ENCODE measurements at regions not wholly inside any gene's neighbourhood (a gene's known extent, or its start where the extent isn't known, plus 50 kb on each side); places are given as distances from the start of the nearest gene placed in this dataset.

DNA sequence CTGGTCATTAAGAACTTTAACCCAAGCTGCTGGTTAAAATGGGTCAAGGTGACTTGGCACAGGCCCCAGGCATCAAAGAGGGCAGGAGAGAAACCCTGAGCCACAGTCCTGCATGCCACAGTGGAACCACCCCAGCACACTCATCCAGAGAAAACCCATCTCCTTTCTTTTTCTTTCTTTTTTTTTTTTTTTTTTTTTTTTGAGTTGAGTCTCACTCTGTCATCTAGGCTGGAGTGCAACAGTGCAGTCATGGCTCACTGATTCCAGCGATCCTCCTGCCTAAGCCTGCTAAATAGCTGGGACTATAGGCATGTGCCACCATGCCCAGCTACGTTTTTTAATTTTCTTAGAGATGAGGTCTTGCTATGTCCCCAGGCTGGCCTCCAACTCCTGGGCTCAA lies 109.2 kb upstream of the RAB4A start:
- Histone ChIP-seq H3K27me3 (replicated peaks; ENCODE audit: control insufficient read depth, insufficient read depth, low read length) (peaks cover 1% of the 10 kb centered on the region; the same call in 1 of the 2 replicates), H3K4me3 (replicated peaks; ENCODE audit: low read depth, low read length) (no peak overlapping the region), H3K36me3 (ENCODE audit: control insufficient read depth, insufficient read depth, low read length) (no peaks in the 10 kb centered on the region)
- TF ChIP-seq, protein P1, sequence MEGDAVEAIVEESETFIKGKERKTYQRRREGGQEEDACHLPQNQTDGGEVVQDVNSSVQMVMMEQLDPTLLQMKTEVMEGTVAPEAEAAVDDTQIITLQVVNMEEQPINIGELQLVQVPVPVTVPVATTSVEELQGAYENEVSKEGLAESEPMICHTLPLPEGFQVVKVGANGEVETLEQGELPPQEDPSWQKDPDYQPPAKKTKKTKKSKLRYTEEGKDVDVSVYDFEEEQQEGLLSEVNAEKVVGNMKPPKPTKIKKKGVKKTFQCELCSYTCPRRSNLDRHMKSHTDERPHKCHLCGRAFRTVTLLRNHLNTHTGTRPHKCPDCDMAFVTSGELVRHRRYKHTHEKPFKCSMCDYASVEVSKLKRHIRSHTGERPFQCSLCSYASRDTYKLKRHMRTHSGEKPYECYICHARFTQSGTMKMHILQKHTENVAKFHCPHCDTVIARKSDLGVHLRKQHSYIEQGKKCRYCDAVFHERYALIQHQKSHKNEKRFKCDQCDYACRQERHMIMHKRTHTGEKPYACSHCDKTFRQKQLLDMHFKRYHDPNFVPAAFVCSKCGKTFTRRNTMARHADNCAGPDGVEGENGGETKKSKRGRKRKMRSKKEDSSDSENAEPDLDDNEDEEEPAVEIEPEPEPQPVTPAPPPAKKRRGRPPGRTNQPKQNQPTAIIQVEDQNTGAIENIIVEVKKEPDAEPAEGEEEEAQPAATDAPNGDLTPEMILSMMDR (IDR thresholded peaks at IDR 0.05; ENCODE audit: insufficient read depth, low read length, poor library complexity, severe bottlenecking), result no peak
- no peak for DNase-seq (ENCODE audit: extremely low read depth, insufficient read length)

GRCh38 chr1:229162825-229163515 lies 107.9 kb upstream of the RAB4A start:
- H3K4me3 ChIP-seq (replicated peaks; ENCODE audit: low read depth, low read length), result no peak overlapping the region
- DNase-seq (ENCODE audit: extremely low read depth, insufficient read length), result no peak
- TF ChIP-seq, protein P1 (IDR thresholded peaks at IDR 0.05; ENCODE audit: insufficient read depth, low read length, poor library complexity, severe bottlenecking), result no peak

DNA sequence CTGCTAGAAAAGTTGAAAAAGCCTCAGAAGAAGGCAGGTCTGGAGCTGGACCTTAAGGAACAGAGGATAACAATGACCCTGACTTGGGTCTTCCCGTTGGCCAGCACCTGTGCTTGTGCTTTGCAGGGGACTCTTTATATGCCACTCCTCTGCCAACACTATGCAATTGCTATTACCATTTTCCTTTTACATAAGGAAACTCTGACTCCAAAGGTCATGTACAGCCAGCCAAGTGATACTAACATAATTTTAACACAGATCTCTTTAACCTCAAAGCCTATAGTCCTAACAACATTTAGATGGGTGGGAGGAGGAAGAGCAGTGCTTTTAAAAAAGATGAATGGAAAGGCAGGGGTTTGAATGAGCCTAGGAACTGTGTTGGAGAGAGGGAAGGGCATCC lies 106.6 kb upstream of the RAB4A start:
- TF ChIP-seq, protein P1 (IDR thresholded peaks at IDR 0.05; ENCODE audit: insufficient read depth, low read length, poor library complexity, severe bottlenecking), result no peak
- Histone ChIP-seq H3K27me3 (replicated peaks; ENCODE audit: control insufficient read depth, insufficient read depth, low read length) (peaks cover 1% of the 10 kb centered on the region; the same call in 1 of the 2 replicates), H3K4me3 (replicated peaks; ENCODE audit: low read depth, low read length) (no peak overlapping the region), H3K36me3 (ENCODE audit: control insufficient read depth, insufficient read depth, low read length) (no peaks in the 10 kb centered on the region)
- DNase-seq (ENCODE audit: extremely low read depth, insufficient read length), result no peak

More at GRCh38 chr1:229162825-229163515, 107.9 kb upstream of the RAB4A start:
- peaks cover 1% of the 10 kb centered on the region; the same call in 1 of the 2 replicates for H3K27me3 ChIP-seq (replicated peaks; ENCODE audit: control insufficient read depth, insufficient read depth, low read length)
- no peaks in the 10 kb centered on the region for H3K36me3 ChIP-seq (ENCODE audit: control insufficient read depth, insufficient read depth, low read length)

GRCh38 chr1:229164836-229165735 lies 105.8 kb upstream of the RAB4A start:
- TF ChIP-seq, protein P1 (IDR thresholded peaks at IDR 0.05; ENCODE audit: insufficient read depth, low read length, poor library complexity, severe bottlenecking), result no peak
- Histone ChIP-seq H3K36me3 (ENCODE audit: control insufficient read depth, insufficient read depth, low read length) (no peaks in the 10 kb centered on the region), H3K4me3 (replicated peaks; ENCODE audit: low read depth, low read length) (no peak overlapping the region), H3K27me3 (replicated peaks; ENCODE audit: control insufficient read depth, insufficient read depth, low read length) (no peaks in the 10 kb centered on the region; the same call in 1 of the 2 replicates)
- no peak for DNase-seq (ENCODE audit: extremely low read depth, insufficient read length)

DNA sequence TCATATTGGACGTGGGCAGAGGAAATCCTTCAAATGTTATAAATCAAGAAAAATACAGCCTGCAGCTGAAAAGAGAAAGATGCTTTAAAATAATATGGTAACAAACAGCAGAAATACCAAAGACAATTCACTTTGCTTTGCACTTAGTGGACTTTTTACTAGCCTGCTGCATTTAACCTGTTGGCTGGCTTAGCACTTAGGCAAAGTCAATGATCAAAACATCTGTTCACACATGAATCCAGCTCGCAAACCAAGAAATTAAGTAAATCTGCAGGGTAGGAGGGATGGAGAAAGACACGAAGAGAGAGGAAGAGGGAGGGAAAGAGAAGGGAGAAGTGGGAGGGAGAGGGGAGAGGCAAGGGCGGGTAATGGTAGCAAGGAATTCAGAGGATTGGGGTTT lies 103.6 kb upstream of the RAB4A start:
- DNase-seq (ENCODE audit: extremely low read depth, insufficient read length), result no peak
- no peaks in the 10 kb centered on the region for H3K36me3 ChIP-seq (ENCODE audit: control insufficient read depth, insufficient read depth, low read length)
- H3K27me3 ChIP-seq (replicated peaks; ENCODE audit: control insufficient read depth, insufficient read depth, low read length), result no peaks in the 10 kb centered on the region; the same call in 1 of the 2 replicates
- TF ChIP-seq, protein P1 (IDR thresholded peaks at IDR 0.05; ENCODE audit: insufficient read depth, low read length, poor library complexity, severe bottlenecking), result no peak
- no peak overlapping the region for H3K4me3 ChIP-seq (replicated peaks; ENCODE audit: low read depth, low read length)
